ENCODE measurements at regions not wholly inside any gene's neighbourhood (a gene's known extent, or its start where the extent isn't known, plus 50 kb on each side); places are given as distances from the start of the nearest gene placed in this dataset.

GRCh38 chr6:81655696-81656095 lies 96.8 kb downstream of the TENT5A start:
- DNase-seq (ENCODE audit: low read depth): no peak
- H3K4me3 ChIP-seq (ENCODE audit: control insufficient read depth, low read depth, low read length): no peak overlapping the region
- TF ChIP-seq CTCF (conservative IDR thresholded peaks at IDR 0.05; ENCODE audit: control insufficient read depth, insufficient read depth, low read depth, low read length): no peak

DNA sequence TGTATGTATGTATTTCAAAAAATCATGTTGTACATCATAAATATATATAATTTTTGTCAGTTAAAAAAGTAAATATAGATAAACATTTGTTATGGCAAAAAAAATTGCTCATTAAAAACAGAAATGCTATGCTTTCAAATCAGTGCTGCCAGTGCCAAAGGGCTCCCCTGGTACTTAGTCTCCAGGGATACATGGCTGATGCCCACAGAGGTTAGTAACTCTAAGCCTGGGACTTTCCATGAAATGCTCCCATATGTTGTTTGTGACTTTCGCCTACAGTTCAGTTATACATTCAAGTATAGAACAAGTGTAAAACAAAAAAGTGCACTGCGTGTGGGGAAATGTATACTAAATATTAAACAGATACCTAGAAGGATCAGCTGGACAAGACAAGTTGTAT lies 104.0 kb downstream of the TENT5A start:
- TF ChIP-seq CTCF (conservative IDR thresholded peaks at IDR 0.05; ENCODE audit: control insufficient read depth, insufficient read depth, low read depth, low read length): no peak
- no peak for DNase-seq (ENCODE audit: low read depth)
- no peak overlapping the region for H3K4me3 ChIP-seq (ENCODE audit: control insufficient read depth, low read depth, low read length)

DNA sequence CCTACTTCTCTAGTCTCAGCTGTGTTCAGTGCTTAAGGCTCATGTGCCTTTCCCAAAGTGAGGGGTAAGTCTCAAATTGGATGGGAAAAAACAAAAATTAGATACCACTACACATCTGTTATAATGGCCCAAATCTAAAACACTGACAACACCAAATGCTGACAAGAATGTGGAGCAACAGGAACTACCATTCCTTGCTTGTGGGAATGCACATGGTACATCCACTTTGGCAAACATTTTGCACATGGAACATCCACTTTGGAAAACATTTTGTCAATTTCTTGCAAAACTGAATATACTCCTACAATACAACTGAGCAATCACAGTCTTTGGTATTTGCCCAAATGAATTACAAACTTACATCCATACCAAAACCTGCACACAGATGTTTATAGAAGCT lies 109.3 kb downstream of the TENT5A start:
- no peak for DNase-seq (ENCODE audit: low read depth)
- TF ChIP-seq CTCF (conservative IDR thresholded peaks at IDR 0.05; ENCODE audit: control insufficient read depth, insufficient read depth, low read depth, low read length): no peak
- H3K4me3 ChIP-seq (ENCODE audit: control insufficient read depth, low read depth, low read length): no peak overlapping the region

DNA sequence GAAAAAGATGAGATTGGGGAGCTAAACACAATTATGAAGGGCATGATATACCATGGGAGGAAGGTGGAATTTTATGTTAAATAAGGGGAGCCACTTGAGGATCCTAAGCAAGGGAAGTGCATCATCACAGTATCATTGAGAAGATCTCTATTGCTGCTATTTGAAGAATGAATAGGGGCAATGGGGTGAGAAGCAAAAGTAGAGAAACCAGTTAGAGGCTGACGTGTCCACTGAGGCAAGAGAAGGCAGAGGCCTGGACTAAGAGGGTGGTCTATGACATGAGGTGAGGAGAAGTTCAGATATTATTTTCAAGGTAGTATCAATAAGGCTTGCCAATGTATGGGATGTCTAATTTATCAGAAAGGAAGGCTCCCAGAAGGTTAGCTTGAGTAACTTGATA lies 111.6 kb downstream of the TENT5A start:
- TF ChIP-seq CTCF (conservative IDR thresholded peaks at IDR 0.05; ENCODE audit: control insufficient read depth, insufficient read depth, low read depth, low read length): no peak
- H3K4me3 ChIP-seq (ENCODE audit: control insufficient read depth, low read depth, low read length): no peak overlapping the region
- DNase-seq (ENCODE audit: low read depth): no peak

- TF ChIP-seq CTCF (conservative IDR thresholded peaks at IDR 0.05; ENCODE audit: control insufficient read depth, insufficient read depth, low read depth, low read length): no peak
- no peak overlapping the region for H3K4me3 ChIP-seq (ENCODE audit: control insufficient read depth, low read depth, low read length)
- DNase-seq (ENCODE audit: low read depth): no peak
These were observed 112.4 kb downstream of the TENT5A start for GRCh38 chr6:81640126-81640525.

DNA sequence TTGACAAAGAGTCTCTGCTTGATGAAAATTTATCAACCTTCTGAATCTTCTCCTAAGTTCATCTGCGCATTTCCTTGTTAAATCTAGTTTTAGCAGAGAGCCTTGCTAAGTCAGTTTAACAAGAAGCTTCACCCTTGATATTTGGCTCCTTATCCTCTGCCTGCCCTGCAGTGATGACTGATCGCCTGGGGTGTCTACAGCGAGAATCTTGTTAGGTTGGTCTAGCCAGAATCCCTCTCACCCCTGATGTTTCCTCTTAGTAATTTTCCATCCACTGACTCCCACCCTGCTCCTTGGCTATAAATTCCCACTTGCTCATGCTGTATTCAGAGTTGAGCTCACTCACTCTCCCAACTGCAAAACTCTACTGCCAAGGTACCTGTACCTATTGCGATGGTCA lies 114.1 kb downstream of the TENT5A start:
- no peak for TF ChIP-seq CTCF (conservative IDR thresholded peaks at IDR 0.05; ENCODE audit: control insufficient read depth, insufficient read depth, low read depth, low read length)
- DNase-seq (ENCODE audit: low read depth): no peak

DNA sequence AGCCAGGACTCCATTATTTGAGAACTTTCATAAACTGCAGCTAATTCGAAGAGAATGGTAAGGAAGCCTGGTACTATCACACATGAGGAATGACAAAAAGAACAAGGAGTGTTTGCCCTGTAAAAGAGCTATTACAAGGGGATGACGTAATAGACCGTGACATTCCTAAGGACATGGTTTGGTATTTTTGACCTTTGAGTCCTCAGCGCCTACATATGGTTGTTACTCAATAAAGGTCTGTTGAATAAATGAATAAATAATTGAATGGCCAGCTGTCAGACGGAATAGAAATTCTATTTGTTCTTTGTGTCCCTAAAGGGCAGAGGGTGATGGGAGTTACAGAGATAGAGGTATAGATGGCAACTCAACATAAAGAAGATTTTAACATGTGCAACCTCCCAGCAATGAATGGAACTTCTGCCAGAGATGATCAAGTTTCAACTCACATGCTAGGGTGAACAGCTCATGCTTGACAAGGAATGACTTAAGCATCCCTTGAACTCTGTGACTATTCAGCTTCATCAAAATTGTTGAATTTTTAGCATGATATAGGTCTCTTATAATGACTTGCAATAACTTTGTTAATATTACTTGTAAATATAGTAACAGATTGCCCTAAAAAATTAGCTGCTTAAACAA lies 115.4 kb downstream of the TENT5A start:
- H3K4me3 ChIP-seq (ENCODE audit: control insufficient read depth, low read depth, low read length): no peak overlapping the region
- DNase-seq (ENCODE audit: low read depth): peak; percentile 36
- TF ChIP-seq CTCF (conservative IDR thresholded peaks at IDR 0.05; ENCODE audit: control insufficient read depth, insufficient read depth, low read depth, low read length): no peak

More for the DNA sequence above, 114.1 kb downstream of the TENT5A start:
- no peak overlapping the region for H3K4me3 ChIP-seq (ENCODE audit: control insufficient read depth, low read depth, low read length)
